SK-N-SH treated with all-trans-retinoic acid at 6 μM for 48 hours (cell line): ENCODE measurements at regions not wholly inside any gene's neighbourhood (a gene's known extent, or its start where the extent isn't known, plus 50 kb on each side); places are given as distances from the start of the nearest gene placed in this dataset.

Experiments
- ATAC-seq: fragments of 200-7000 bp; cut with Tn5 transposase; 3 replicates; pipeline ENCODE4 v1.9.1; 2020; ENCODE audit warnings: mild to moderate bottlenecking, moderate library complexity
- ARNTL ChIP-seq: fragments of 450-650 bp; formaldehyde crosslinking; IDR thresholded peaks from 2 replicates; pipeline ENCODE4 v1.5.0; 2020; ENCODE audit warnings: low read depth, mild to moderate bottlenecking, moderate library complexity, borderline replicate concordance
- BACH2 ChIP-seq: fragments of 250-450 bp; sonication (Bioruptor Pico); IDR thresholded peaks from 2 replicates; pipeline ENCODE4 v1.9.0; 2021; ENCODE audit warnings: mild to moderate bottlenecking, borderline replicate concordance
- CSDC2 ChIP-seq: fragments of 250-450 bp; sonication (Bioruptor Pico); IDR thresholded peaks from 2 replicates; pipeline ENCODE4 v1.5.0; 2020; ENCODE audit warnings: mild to moderate bottlenecking, moderate library complexity
- ESRRG ChIP-seq: fragments of 250-450 bp; sonication (Bioruptor Pico); IDR thresholded peaks from 2 replicates; pipeline ENCODE4 v1.6.1; 2021; ENCODE audit warnings: mild to moderate bottlenecking
- ISL1 ChIP-seq: fragments of 250-450 bp; sonication (Bioruptor Pico); IDR thresholded peaks from 2 replicates; pipeline ENCODE4 v2.1.2; 2022; ENCODE audit warnings: mild to moderate bottlenecking, moderate library complexity
- OSR1 ChIP-seq: fragments of 250-450 bp; sonication (Bioruptor Pico); IDR thresholded peaks from 2 replicates; pipeline ENCODE4 v1.8.0; 2022; ENCODE audit warnings: moderate library complexity, mild to moderate bottlenecking, inconsistent platforms
- PPARA ChIP-seq: fragments of 250-450 bp; sonication (Bioruptor Pico); IDR thresholded peaks from 2 replicates; pipeline ENCODE4 v1.5.0; 2020; ENCODE audit warnings: mild to moderate bottlenecking, borderline replicate concordance
- RARB ChIP-seq: fragments of 250-450 bp; sonication (Bioruptor Pico); IDR thresholded peaks from 2 replicates; pipeline ENCODE4 v1.8.0; 2021; ENCODE audit warnings: mild to moderate bottlenecking, moderate library complexity
- SNAI2 ChIP-seq: fragments of 250-450 bp; sonication (Bioruptor Pico); IDR thresholded peaks from 2 replicates; pipeline ENCODE4 v1.5.0; 2020; ENCODE audit warnings: mild to moderate bottlenecking, moderate library complexity
- TCF4 ChIP-seq: fragments of 250-450 bp; sonication (Bioruptor Pico); IDR thresholded peaks from 2 replicates; pipeline ENCODE4 v1.8.0; 2021; ENCODE audit warnings: mild to moderate bottlenecking, moderate library complexity, borderline replicate concordance
- TOX ChIP-seq: fragments of 250-450 bp; sonication (Bioruptor Pico); IDR thresholded peaks from 2 replicates; pipeline ENCODE4 v1.8.0; 2021; ENCODE audit warnings: mild to moderate bottlenecking, moderate library complexity, borderline replicate concordance
- ZC3H10 ChIP-seq: fragments of 250-450 bp; sonication (Bioruptor Pico); IDR thresholded peaks from 2 replicates; pipeline ENCODE4 v1.5.1; 2021; ENCODE audit warnings: mild to moderate bottlenecking, moderate library complexity
- ZFP3 ChIP-seq: fragments of 250-450 bp; sonication (Bioruptor Pico); IDR thresholded peaks from 2 replicates; pipeline ENCODE4 v1.5.0; 2020; ENCODE audit warnings: mild to moderate bottlenecking, moderate library complexity
- ZFP30 ChIP-seq: fragments of 450-650 bp; formaldehyde crosslinking; IDR thresholded peaks from 2 replicates; pipeline ENCODE4 v1.5.0; 2022; ENCODE audit warnings: mild to moderate bottlenecking, moderate library complexity
- ZNF565 ChIP-seq: fragments of 450-650 bp; formaldehyde crosslinking; conservative IDR thresholded peaks from 2 replicates; pipeline ENCODE4 v1.5.0; 2020; ENCODE audit warnings: low read depth, mild to moderate bottlenecking, moderate library complexity
- ZNF70 ChIP-seq: fragments of 450-650 bp; formaldehyde crosslinking; IDR thresholded peaks from 2 replicates; pipeline ENCODE4 v1.5.0; 2020; ENCODE audit warnings: mild to moderate bottlenecking, moderate library complexity
- ZNF8 ChIP-seq: fragments of 450-650 bp; formaldehyde crosslinking; IDR thresholded peaks from 2 replicates; pipeline ENCODE4 v1.5.0; 2020; ENCODE audit warnings: mild to moderate bottlenecking, moderate library complexity
- TF ChIP-seq, protein P1 (sequence below): fragments of 250-450 bp; sonication (Bioruptor Pico); IDR thresholded peaks from 2 replicates; pipeline ENCODE4 v1.5.1; 2020; ENCODE audit warnings: low read depth, mild to moderate bottlenecking, moderate library complexity
- TF ChIP-seq, protein P2 (sequence below): fragments of 250-450 bp; sonication (Bioruptor Pico); IDR thresholded peaks from 2 replicates; pipeline ENCODE4 v1.5.0; 2020; ENCODE audit warnings: mild to moderate bottlenecking, moderate library complexity
- TF ChIP-seq, protein P3 (sequence below): fragments of 250-450 bp; sonication (Bioruptor Pico); IDR thresholded peaks from 2 replicates; pipeline ENCODE4 v1.5.1; 2021; ENCODE audit warnings: mild to moderate bottlenecking, moderate library complexity
- TF ChIP-seq, protein P4 (sequence below): fragments of 250-450 bp; sonication (Bioruptor Pico); IDR thresholded peaks from 2 replicates; pipeline ENCODE4 v1.8.0; 2021; ENCODE audit warnings: low read depth, mild to moderate bottlenecking, moderate library complexity, borderline replicate concordance

DNA sequence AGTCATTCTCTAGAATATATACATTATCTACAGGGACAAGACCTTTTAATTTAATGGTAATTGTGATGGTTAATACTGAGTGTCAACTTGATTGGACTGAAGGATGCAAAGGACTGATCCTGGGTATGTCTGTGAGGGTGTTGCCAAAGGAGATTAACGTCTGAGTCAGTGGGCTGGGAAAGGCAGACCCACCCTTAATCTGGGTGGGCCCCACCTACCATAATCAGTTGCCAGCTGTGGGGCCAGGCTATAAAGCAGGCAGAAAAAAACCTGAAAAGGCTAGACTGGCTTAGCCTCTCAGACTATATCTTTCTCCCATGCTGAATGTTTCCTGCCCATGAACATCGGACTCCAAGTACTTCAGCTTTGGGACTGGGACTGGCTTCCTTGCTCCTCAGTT is 112.2 kb upstream of the SMC2 start:
- no peak for TF ChIP-seq TOX (CRISPR knock-in tag)
- TF ChIP-seq ZFP3 (CRISPR knock-in tag): no peak
- TF ChIP-seq, protein P1, sequence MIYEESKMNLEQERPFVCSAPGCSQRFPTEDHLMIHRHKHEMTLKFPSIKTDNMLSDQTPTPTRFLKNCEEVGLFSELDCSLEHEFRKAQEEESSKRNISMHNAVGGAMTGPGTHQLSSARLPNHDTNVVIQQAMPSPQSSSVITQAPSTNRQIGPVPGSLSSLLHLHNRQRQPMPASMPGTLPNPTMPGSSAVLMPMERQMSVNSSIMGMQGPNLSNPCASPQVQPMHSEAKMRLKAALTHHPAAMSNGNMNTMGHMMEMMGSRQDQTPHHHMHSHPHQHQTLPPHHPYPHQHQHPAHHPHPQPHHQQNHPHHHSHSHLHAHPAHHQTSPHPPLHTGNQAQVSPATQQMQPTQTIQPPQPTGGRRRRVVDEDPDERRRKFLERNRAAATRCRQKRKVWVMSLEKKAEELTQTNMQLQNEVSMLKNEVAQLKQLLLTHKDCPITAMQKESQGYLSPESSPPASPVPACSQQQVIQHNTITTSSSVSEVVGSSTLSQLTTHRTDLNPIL (CRISPR knock-in tag): no peak
- TF ChIP-seq ARNTL (CRISPR knock-in tag): no peak
- TF ChIP-seq OSR1 (CRISPR knock-in tag): no peak
- ATAC-seq: no peak

DNA sequence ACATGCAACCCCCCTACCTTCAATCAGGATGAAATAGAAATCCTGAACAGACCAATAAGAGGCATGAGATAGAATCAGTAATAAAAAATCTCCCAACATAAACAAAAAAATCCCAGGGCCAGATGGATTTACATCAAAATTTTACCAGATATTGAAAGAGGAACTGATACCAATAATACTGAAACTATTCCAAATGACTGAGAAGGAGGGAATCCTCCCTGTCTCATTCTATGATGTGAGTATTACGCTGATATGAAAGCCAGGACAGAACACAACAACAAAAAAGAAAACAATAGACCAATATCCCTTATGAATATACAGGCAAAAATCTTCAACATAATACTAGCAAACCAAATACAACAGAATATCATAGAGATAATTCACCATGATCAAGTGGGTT is 109.0 kb upstream of the SMC2 start:
- no peak for ATAC-seq
- TF ChIP-seq ZNF70: no peak

GRCh38 chr9:103988821-103989220 is 105.3 kb upstream of the SMC2 start:
- TF ChIP-seq, protein P2, sequence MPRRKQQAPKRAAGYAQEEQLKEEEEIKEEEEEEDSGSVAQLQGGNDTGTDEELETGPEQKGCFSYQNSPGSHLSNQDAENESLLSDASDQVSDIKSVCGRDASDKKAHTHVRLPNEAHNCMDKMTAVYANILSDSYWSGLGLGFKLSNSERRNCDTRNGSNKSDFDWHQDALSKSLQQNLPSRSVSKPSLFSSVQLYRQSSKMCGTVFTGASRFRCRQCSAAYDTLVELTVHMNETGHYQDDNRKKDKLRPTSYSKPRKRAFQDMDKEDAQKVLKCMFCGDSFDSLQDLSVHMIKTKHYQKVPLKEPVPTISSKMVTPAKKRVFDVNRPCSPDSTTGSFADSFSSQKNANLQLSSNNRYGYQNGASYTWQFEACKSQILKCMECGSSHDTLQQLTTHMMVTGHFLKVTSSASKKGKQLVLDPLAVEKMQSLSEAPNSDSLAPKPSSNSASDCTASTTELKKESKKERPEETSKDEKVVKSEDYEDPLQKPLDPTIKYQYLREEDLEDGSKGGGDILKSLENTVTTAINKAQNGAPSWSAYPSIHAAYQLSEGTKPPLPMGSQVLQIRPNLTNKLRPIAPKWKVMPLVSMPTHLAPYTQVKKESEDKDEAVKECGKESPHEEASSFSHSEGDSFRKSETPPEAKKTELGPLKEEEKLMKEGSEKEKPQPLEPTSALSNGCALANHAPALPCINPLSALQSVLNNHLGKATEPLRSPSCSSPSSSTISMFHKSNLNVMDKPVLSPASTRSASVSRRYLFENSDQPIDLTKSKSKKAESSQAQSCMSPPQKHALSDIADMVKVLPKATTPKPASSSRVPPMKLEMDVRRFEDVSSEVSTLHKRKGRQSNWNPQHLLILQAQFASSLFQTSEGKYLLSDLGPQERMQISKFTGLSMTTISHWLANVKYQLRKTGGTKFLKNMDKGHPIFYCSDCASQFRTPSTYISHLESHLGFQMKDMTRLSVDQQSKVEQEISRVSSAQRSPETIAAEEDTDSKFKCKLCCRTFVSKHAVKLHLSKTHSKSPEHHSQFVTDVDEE: no peak
- no peak for TF ChIP-seq ISL1 (CRISPR knock-in tag)
- no peak for TF ChIP-seq BACH2 (CRISPR knock-in tag)
- TF ChIP-seq PPARA (CRISPR knock-in tag): no peak
- no peak for TF ChIP-seq ZNF8 (CRISPR knock-in tag)
- TF ChIP-seq CSDC2: no peak
- TF ChIP-seq ESRRG (CRISPR knock-in tag): no peak
- TF ChIP-seq ARNTL (CRISPR knock-in tag): no peak
- no peak for TF ChIP-seq ZFP3 (CRISPR knock-in tag)
- TF ChIP-seq TCF4 (CRISPR knock-in tag): no peak
- no peak for ATAC-seq

- ATAC-seq: no peak
- TF ChIP-seq, protein P3, sequence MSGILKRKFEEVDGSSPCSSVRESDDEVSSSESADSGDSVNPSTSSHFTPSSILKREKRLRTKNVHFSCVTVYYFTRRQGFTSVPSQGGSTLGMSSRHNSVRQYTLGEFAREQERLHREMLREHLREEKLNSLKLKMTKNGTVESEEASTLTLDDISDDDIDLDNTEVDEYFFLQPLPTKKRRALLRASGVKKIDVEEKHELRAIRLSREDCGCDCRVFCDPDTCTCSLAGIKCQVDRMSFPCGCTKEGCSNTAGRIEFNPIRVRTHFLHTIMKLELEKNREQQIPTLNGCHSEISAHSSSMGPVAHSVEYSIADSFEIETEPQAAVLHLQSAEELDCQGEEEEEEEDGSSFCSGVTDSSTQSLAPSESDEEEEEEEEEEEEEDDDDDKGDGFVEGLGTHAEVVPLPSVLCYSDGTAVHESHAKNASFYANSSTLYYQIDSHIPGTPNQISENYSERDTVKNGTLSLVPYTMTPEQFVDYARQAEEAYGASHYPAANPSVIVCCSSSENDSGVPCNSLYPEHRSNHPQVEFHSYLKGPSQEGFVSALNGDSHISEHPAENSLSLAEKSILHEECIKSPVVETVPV (CRISPR knock-in tag): no peak
- no peak for TF ChIP-seq ARNTL (CRISPR knock-in tag)
- TF ChIP-seq ZFP30 (CRISPR knock-in tag): no peak
- TF ChIP-seq OSR1 (CRISPR knock-in tag): no peak
- TF ChIP-seq ZNF8 (CRISPR knock-in tag): no peak
- TF ChIP-seq, protein P1 (CRISPR knock-in tag): no peak
- no peak for TF ChIP-seq RARB (CRISPR knock-in tag)
- no peak for TF ChIP-seq PPARA (CRISPR knock-in tag)
- TF ChIP-seq ZFP3 (CRISPR knock-in tag): no peak
- no peak for TF ChIP-seq ZNF565 (CRISPR knock-in tag)
- no peak for TF ChIP-seq ESRRG (CRISPR knock-in tag)
- TF ChIP-seq ISL1 (CRISPR knock-in tag): no peak
- TF ChIP-seq, protein P4, sequence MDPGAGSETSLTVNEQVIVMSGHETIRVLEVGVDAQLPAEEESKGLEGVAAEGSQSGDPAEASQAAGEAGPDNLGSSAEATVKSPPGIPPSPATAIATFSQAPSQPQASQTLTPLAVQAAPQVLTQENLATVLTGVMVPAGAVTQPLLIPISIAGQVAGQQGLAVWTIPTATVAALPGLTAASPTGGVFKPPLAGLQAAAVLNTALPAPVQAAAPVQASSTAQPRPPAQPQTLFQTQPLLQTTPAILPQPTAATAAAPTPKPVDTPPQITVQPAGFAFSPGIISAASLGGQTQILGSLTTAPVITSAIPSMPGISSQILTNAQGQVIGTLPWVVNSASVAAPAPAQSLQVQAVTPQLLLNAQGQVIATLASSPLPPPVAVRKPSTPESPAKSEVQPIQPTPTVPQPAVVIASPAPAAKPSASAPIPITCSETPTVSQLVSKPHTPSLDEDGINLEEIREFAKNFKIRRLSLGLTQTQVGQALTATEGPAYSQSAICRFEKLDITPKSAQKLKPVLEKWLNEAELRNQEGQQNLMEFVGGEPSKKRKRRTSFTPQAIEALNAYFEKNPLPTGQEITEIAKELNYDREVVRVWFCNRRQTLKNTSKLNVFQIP (CRISPR knock-in tag): no peak
- no peak for TF ChIP-seq TOX (CRISPR knock-in tag)
- TF ChIP-seq, protein P2: no peak
- no peak for TF ChIP-seq SNAI2
- TF ChIP-seq ZC3H10 (CRISPR knock-in tag): no peak
- no peak for TF ChIP-seq ZNF70
Measured at GRCh38 chr9:103990311-103990710, 103.8 kb upstream of the SMC2 start.
